ENCODE measurements at regions not wholly inside any gene's neighbourhood (a gene's known extent, or its start where the extent isn't known, plus 50 kb on each side); places are given as distances from the start of the nearest gene placed in this dataset.

DNA sequence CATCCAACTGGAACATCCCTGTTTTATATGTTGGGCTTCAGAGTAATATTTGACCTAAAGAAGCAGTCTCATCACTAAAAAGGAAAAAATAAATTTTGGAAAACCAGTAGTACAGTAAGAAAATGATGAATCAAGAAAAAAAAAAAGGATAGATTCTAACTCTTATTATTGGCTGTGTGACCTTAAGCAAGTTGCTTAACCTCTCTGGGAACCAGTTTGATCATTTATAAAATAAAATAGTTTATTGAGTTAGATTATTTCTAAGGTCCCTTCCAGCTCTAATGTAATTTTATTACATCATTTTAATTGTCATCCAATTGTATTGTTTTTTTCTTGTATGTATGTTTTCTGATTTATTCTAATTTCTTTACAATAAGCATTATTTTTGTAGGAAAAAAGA is 127.0 kb downstream of the PRELID2 start:
- no peak for DNase-seq

DNA sequence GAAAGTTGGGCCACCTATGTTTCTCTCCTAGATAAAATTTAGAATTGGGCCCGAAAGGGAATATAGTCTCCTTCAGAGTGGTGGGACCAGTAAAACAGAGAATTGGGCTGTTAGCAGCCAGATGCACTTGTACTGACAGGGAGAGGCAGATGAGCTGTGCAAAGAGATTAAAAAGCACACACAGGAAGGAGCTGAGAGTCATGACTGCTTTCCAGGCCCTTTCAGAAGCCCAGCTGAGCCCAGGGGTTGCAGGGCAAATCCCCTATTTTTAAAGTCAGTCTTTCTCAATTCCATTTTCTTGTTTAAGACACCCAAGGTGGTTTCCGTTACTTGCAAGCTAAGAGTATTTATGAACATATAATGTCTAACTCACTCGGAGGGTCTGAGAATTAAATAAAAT is 130.4 kb downstream of the PRELID2 start:
- DNase-seq = no peak

DNA sequence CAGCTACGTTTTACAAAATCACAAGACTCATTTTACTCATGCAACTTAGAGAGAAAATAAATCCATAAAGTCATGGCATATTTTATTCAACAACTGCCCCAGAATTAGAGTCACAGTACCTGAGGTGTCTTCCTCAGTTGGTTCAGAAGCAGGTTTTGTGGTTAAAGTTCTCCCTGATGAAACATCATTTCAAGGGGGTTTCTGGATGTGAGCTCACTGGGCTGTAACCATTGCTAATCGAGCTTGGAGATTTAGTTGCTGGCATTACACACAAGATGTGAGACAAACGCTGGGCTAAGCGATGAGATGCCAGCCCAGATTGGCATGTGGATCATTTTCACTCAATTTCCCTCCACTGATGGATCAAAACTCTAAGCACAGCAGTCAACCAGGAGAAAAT is 131.3 kb downstream of the PRELID2 start:
- no peak for DNase-seq

DNA sequence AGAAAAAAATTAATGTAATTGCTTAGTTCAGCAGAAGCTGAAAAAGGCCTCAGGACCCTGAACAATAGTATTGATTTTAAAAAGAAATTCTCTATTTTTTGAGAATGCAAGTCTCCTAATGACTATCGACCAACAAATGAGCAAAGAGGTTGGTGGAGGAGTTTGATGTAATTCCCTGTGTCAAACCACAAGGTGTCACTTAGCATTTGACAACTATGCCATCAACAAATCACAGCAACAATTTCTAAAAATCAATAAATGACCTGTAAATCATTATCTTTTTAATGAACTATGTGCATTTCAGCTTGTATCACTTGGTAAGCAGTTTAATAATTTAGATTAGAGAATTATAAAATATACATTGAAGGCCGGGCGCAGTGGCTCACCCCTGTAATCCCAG is 133.7 kb downstream of the PRELID2 start:
- no peak for DNase-seq

DNA sequence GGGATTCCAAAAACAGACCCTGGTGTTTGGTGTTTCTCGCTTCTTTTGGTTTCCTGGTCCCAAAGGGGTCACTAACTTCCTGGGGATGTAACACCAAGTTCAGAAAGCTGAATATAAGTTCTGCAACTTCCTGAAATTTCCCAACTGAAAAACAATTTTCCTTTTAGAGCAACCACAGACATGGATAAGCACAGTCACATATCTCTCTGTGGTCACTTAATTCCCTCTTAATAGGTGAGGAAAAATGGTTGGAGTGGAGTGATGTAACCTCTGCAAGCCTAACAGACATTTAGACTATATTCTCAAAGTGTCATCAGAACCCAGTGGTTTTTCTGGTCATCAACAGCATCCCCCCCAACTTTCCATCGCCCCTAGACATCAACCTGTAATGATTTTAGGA is 135.3 kb downstream of the PRELID2 start:
- no peak for DNase-seq

DNA sequence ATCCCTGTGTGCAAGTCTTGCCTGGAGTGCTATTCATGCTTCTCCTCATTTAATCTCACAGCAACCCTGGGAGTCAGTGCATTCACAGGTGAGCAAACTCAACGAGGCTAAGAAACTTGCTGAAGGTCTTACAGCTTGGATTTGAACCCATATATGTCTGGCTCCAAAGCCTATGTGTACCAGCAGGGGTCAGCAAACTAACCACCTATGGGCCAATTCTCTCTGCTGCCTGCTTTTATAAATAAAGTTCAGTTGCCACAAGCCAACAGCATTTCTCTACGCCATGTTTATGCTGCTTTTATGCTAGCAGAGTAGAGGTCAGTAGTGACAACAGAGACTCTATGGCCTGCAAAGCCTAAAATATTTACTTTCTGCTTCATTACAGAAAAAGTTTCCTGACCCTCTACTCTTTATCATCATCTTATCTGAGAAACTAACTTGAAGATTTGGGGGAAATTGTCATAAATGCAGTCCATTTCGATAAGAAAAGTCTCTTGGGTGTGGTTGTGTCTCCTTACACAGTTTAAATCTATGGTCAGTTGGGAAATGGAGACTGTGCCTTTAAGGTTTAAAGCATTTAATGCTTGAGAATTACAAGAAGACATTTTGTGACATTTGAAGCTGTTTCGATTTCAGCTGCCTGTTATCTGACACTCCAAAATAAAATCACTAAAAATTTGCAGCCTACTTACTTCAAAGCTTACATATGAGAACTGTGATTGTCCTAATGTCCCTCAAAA is 137.7 kb downstream of the PRELID2 start:
- no peak for DNase-seq

DNA sequence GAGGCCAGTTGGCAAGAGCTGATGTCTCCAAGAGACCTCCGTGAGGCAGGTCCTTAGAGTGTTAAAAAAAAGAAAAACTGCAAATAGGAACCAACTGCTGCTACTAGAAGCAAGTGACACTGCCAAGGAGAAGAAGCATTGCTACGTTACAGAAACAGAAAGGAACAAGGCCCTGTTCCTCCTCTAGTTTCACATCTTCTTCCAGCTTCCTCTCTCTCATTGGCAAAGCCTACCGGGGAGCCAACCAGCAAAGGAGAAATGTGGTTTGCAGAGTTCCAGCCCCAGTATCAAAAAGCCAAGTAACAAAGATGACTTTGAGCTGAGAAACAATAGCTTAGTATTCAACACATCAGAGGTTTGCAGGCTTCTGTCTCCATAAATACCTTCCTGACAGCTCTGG is 145.9 kb downstream of the PRELID2 start:
- no peak for DNase-seq

DNA sequence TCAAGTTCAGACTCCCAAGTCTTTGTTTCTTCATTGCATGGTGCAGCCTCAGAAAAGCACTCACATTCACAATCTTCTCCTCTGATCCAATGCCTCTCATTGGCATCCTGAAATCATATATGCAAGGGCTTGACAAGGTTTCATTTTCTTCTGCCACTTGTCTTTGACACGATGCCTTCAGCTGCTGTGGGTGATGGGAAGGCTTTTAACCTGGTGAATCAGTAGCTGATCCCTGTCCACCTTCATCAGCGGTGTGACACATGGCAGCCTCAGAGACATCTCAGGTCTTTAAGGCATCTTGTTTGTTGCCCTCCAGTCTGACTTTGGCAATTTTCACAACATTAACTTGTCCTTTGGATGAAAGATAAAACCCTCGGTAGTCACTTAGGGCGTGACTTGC is 147.2 kb downstream of the PRELID2 start:
- no peak for DNase-seq

DNA sequence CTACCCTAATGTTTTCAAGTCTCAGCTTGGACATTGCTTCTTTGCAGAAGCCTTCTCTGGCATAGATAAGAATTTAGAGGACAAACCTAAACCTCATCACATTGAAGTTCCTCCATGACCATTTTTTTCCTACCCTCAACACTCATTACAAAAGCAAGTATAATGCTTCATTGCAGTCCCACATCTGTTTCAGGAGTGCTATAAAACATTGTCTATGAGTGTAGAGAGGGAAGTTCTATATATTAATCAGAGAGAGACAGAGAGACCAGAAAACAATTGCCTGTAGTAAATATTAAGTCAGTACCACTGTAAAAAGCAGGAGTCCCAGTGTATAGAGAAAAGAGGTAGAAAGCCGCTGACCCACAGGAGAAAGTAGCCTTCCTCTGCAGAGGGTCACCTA is 149.7 kb downstream of the PRELID2 start:
- no peak for DNase-seq

DNA sequence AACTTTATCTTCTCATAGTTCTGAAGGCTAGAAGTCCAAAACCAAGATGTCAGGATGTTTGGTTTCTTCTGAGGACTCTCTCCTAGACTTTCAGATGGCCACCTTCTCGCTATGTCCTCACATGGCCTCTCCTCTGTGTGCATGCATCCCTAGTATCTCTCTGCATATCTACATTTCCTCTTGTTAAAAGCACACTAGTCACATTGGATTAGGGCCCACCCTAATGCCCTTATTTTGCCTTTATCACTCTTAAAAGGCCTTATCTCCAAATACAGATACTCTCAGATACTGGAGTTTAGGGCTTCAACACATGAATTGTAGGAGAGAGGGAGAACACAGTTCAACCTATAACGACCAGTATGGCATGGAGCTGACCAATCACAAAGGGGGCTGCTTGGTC is 151.7 kb downstream of the PRELID2 start:
- DNase-seq = no peak

DNA sequence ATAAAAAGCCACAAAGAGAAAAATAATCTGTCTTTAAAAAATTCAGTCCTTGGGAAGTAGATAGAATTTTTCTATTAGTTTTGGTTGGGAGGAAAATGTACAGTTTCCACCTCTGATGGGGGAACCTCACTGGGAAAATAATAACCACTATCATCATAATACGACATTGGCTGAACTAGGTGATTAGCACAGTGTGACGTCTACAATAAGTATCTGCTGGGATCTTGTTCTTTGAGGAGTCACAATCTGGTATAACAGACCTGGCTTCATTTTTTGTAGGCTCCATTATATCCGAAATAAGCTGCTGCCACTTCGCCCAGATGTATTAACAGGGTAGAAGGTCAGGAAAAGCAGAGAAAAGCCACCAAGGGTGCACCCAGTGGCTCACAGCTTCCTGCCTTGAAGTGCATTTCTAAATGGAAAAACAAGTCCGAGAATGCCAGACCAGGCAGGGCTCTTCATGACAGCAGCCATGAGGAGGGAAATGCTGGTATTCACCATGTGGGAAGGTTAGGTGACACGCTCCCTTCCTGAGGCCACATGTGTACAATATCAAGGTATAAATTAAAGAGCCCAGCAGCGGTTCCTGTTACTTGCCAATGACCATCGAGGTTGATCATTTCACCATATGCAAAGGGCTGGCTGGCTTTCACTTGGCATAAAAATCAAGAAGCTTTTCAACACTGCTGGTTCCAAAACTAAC is 152.8 kb downstream of the PRELID2 start:
- no peak for DNase-seq

DNA sequence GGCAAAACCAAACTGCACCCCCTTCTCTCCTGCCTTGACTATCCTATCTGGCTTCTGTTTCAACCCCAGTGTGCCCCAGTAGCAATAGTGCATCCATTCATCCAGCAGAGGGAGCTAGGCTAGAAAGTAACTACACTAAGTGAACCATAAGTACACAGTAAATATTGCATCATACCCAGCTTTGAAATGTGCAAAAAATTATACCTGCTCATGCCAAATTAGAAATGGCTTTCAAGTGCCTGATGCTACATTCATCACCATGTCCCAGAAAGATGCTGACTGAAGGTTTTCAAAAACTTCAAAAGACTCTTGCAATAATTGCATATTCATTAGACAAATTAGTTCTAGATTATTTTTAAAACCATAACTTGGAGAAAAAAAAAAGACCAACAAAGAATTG is 153.5 kb downstream of the PRELID2 start:
- peak; percentile 77 for DNase-seq

DNA sequence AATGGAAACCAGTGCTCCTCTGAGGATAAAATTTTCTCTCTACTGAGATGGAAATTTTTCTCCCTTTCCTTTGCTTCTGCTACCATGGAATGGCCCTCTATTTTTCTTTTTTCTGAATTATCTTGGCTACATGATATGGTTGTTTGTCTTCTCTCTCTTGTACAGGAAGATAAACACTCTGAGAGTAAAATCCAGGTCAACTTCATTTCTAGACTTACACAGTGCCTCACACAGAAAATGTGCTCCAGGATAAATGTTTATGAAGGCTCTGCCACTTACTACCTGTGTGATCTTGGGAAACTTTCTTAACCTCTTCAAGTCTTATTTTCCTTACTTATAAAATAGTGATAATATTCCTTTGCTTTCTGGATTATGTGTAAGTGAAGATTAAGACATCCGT is 153.9 kb downstream of the PRELID2 start:
- no peak for DNase-seq

DNA sequence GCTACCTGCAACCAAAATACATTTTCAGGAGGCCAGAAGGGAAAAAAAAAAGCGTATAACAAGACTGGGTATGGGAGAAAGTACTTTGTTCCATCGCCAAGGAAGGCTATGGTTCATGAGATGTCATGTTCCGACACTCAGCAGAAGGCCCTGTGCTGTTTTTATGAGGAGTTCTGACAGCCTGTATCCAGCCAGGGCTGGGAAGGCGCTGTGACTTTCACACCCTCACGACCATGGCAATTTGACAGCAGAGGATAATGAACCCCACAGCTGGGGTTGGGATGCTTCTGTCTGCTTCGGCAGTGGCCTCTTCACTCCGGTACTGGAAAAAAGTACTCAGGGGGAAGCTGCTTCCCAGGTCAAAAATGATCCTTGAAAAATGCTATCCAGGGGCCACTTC is 154.4 kb downstream of the PRELID2 start:
- no peak for DNase-seq

DNA sequence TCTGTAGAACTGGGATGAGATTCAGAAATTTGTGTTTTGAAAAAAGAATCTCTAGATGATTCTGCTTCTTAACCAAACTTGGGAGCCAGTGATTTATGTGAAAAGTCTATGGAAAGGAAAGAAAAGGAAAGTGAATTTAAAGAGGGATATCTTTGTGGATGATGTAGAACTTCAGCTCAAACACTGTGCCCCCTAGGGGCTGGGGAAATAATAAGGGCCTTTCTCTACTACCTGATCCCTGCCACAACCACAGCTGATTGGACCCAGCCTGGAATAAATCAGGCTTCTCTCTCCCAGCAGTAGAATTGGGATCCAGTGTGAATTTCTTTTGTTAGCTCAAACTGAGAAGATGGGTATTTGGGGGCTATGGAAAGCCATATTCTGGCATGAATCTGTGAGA is 155.0 kb downstream of the PRELID2 start:
- no peak for DNase-seq

DNA sequence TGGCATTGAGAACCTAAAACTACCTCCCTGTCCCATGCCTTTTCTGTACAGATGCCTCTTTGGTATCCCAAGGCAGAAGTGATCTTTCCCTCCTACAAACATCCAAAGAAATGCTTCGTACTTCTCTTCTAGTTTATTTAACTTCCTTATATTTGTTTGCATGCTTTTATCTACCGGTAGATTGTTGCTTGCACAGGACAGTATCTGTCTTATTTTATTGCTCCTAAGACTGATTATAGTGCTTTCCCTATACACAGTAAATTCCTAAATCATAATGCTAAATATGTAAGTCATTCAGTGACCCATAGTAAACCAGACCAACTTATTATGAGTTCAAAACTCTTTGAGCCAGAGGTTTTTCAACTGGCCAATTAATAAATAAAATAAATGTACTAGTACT is 156.9 kb downstream of the PRELID2 start:
- no peak for DNase-seq

DNA sequence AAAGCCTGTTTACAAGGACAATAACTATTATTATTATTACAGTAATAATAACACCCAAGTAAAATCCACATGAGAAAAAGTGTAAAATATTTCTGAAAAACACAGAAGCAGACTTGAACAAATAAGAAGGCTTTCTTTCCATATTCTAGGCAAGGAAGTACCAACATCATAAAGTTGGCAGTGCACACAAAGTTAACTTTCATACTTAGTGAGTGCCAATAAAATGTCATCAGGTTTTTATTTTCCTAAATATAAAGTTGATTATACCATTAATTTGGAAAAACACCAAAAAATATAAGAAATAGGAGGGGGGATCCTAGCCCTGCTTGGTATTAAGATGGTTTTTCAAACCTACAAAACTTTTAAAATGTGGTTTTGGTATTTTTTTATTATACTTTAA is 161.4 kb downstream of the PRELID2 start:
- DNase-seq = no peak

DNA sequence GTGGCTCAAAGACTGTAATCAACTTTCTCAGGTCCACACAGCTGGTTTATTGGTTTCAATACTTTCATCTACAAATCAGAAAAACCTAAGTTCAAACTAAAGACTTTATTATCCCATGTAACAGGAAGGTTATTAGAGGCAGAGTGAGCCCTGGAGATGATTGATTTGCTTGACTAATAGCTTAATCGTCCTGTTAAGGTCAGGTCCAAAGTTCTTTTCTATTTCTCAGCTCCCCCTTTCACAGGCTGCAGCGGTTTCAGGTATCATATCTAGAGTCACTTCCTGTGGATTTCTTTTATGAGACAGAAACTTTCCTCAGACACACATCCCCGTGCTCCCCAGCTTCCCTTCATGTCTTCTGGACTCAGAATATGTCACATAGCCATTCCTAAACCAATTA is 166.4 kb downstream of the PRELID2 start:
- no peak for DNase-seq

DNA sequence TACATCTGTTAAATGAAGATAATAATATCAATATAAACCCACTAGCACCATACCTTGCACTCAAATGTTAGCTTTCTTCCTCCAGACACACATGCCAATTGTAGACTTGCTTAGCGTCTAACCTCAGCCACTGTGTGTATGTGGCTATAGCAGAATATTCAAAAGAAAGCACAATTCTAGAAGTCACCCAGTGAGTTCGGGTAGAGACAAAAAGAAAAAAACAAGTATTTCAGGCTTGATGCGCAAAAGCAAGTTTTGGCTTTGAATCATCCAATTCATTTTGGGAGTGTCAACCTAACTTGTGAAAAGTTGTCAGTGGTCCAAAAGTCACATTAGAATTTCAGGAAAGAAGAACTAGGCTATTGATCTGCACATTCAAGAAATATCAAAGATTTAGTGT is 167.4 kb downstream of the PRELID2 start:
- no peak for DNase-seq

DNA sequence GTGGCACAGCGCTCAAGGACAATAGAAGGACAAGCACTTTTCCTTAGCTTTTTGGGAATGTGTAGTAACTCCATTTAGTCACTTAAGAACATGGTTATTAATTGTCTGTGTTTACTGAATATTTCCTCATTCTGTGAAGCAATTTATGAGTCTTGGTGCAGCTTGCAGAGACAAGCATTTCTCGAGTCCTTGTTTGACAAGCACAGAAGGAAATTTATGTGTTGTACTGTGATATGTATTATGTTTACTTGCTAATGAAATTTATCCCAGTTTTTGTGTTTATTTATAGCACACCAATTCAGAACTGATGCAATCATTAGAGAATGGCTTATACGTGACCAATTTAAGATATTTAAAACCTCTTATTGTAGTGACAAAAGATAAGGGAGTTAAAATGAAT is 168.6 kb downstream of the PRELID2 start:
- DNase-seq = no peak

DNA sequence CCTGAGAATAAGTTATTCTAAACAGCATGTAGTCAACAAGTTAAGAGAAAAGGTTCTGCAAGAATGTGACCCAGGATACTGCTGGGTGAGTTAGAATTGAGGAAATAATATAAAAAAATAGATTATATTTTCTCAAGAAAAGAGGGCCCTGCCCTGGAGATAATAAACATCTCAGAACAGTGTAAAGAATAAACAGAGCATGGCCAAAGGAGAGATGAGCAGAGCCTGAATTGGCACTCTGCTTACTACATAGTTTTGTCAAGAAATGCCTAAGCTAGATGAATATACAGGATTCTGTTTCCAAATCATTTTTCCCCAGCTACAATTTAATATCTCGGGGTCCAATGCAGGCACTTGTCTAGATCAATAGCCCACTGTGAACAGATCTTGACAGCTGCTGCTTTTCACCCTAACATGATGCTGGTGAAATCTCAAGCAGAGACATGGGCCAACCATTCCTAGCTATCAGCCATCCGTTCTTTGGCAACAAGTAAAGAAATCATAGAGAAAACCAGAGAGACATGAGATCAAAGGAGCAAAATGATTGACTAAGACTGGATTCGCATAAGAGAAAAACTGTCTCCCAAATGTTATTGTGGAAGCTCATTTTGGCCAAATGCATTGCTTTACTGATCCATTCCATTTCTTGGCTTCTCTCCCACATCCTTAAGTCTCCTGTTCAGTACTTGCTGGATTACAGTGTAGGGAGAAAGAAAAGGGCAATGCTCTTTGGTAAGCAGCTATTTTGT is 173.2 kb downstream of the PRELID2 start:
- DNase-seq = no peak

DNA sequence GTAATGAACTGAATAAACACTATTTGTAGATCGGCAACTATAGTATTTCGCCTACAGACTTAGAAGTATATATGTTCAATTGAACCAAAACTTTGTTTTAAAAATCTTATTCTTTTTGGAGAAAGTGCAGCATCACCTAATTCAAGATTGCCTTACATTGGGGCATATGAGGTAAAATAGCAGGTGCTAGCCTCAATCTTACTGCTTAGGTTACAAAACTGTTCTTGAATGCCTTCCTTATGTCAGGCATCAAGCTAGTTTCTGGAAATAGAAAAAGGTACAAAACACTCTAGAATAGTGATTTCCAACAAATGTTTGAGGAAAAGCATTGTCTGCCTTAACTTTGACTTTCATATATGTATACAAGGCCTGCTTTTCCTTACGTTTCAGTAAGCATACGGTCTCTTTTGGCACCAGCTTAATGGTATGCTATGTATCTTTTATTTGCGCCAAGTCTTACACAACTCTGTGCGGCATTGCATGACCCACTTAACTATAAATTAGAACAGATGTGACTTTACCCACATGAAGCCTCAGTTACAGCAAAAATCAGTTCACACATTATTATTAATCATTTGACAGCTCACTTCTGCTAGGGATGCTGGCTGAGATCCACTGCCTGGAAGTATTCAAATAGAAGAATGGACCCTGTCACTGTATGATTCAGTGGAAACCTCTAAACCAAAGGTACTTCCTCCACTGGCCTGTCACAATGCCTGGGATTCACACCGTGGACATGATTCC is 174.1 kb downstream of the PRELID2 start:
- DNase-seq = no peak

DNA sequence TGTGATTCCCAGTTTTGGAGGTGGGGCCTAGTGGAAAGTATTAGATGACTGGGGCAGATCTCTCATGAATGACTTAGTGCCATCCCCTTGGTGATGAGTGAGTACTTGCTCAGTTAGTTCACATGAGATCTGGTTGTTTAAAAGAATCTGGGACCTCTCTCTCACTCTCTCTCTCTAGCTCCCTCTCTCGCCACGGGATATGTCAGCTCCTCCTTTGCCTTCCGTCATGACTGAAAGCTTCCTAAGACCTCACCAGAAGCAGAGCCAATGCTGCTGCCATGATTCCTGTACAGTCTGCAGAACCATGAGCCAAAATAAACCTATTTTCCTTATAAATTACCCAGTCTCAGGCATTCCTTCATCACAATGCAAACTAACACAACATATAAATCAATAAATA is 176.7 kb downstream of the PRELID2 start:
- DNase-seq = no peak

Measured in SHP77 treated with DMSO at 0.1 percent for 48 hours (cell line).